Uterus (tissue), 2 donors: ENCODE measurements at regions not wholly inside any gene's neighbourhood (a gene's known extent, or its start where the extent isn't known, plus 50 kb on each side); places are given as distances from the start of the nearest gene placed in this dataset.

Source experiments
- POLR2A ChIP-seq, 2 donors: fragments of 450-650 bp; IDR thresholded peaks; one replicate each; pipeline ENCODE4 v1.6.1; 2016; ENCODE audit warnings: antibody characterized with exemption in 2 of 2, mild to moderate bottlenecking in 1 of 2, moderate library complexity in 1 of 2
- TF ChIP-seq, protein P1 (sequence below), 4 experiments: fragments of 200-600 bp in 2 of 4; fragments of 450-650 bp in 2 of 4; sonication (generic) in 2 of 4; IDR thresholded peaks; one replicate each; pipeline ENCODE4 v1.5.1; 2016 to 2019; ENCODE audit warnings: antibody characterized with exemption in 4 of 4, mild to moderate bottlenecking in 2 of 4, moderate library complexity in 1 of 4

DNA sequence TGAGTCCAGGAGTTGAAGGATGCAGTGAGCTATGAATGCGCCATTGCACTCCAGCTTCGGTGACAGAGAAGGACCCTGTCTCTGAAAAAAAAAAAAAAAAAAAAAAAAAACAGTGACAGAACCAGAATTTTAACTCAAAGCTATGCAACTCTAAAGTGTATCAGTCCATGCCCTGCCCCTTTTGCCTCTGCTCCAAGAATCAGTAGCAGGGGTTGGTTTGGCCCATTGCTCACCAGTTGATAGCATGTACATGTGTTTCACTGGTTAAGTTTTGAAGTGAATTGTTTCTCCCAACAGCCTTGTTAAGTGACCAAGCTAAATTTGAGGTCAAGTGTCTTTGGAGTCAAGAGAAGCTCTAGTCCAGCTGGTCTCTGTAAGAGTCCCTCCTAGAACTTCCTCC, 245.9 kb downstream of the PLPP3 start:
- TF ChIP-seq, protein P1, sequence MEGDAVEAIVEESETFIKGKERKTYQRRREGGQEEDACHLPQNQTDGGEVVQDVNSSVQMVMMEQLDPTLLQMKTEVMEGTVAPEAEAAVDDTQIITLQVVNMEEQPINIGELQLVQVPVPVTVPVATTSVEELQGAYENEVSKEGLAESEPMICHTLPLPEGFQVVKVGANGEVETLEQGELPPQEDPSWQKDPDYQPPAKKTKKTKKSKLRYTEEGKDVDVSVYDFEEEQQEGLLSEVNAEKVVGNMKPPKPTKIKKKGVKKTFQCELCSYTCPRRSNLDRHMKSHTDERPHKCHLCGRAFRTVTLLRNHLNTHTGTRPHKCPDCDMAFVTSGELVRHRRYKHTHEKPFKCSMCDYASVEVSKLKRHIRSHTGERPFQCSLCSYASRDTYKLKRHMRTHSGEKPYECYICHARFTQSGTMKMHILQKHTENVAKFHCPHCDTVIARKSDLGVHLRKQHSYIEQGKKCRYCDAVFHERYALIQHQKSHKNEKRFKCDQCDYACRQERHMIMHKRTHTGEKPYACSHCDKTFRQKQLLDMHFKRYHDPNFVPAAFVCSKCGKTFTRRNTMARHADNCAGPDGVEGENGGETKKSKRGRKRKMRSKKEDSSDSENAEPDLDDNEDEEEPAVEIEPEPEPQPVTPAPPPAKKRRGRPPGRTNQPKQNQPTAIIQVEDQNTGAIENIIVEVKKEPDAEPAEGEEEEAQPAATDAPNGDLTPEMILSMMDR (IDR thresholded peaks at IDR 0.05): no peak
- no peak for TF ChIP-seq POLR2A (IDR thresholded peaks at IDR 0.05)
